ENCODE measurements at regions not wholly inside any gene's neighbourhood (a gene's known extent, or its start where the extent isn't known, plus 50 kb on each side); places are given as distances from the start of the nearest gene placed in this dataset.

DNA sequence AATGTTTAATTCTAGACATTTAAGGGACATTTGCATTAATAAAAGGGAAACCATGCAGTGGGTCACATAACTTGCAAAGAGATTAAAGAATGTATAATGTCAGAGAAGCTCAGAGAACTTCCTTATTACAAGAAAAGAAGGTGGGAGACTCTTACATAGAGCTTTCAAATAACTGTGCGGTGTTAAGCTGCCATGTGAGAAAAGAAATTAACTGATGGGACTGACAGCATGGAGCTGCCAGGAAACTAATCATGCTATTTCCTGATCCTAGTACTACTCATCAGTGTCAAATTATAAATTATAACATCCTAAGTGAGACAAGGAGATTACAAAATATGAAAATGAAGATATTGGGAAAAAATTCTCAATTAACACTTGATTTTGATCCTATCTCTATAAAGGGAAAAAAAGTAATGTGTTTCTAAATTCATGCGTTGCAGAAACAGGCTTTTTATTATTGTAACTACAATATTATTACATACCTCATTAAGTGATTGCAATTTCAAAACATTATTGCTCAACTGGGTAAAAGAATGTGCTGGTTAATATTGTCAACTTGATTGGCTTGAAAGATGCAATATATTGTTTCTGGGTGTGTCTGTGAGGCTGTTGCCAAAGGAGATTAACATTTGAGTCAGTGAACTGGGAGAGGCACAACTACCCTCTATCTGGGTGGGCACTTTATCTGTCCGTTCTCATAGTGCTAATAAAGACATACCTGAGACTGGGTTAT is 609.5 kb upstream of the NUDT12 start:
- Histone ChIP-seq H3K14ac (replicated peaks; ENCODE audit: low read depth, low read length) (no peak overlapping the region), H3K56ac (ENCODE audit: extremely low read depth, insufficient read depth, low read length) (no peak overlapping the region), H3K4me2 (ENCODE audit: low read depth, low read length) (no peak overlapping the region), H2AK5ac (ENCODE audit: low read depth, low read length) (no peak overlapping the region), H3K23ac (ENCODE audit: low read depth, low read length) (no peak overlapping the region), H2AK9ac (replicated peaks; ENCODE audit: low read depth, low read length, poor library complexity) (no peak overlapping the region), H4K5ac (ENCODE audit: low read depth, low read length) (no peak overlapping the region), H3K79me1 (ENCODE audit: low read depth in 1 of 2, low read length in 2 of 2) (no peaks in the 10 kb centered on the region), H2AFZ (replicated peaks; ENCODE audit: low read length, poor library complexity) (no peak overlapping the region), H3K9me1 (ENCODE audit: insufficient read depth, low read length) (no peaks in the 10 kb centered on the region), H3K4me1 (ENCODE audit: control insufficient read depth, insufficient read depth, low read length) (no peaks in the 10 kb centered on the region), H2BK120ac (ENCODE audit: low read depth, low read length) (no peak overlapping the region), H3K9ac (ENCODE audit: low read depth, low read length) (no peak overlapping the region), H3K4me3 (ENCODE audit: insufficient read depth, low read depth, low read length) (no peak overlapping the region), H2BK15ac (ENCODE audit: low read depth, low read length) (no peak overlapping the region), H3K27ac (ENCODE audit: insufficient read depth, low read length) (no peak overlapping the region), H2BK20ac (ENCODE audit: low read depth, low read length) (no peak overlapping the region), H2BK5ac (ENCODE audit: low read depth, low read length, poor library complexity, severe bottlenecking) (no peak overlapping the region), H4K91ac (ENCODE audit: insufficient read depth, low read depth, low read length) (no peak overlapping the region), H3K18ac (ENCODE audit: low read depth, low read length) (no peak overlapping the region), H3K36me3 (ENCODE audit: control insufficient read depth, insufficient read depth, low read length) (no peaks in the 10 kb centered on the region), H3K9me3 (ENCODE audit: control insufficient read depth, insufficient read depth, low read length) (no peaks in the 10 kb centered on the region), H4K8ac (ENCODE audit: low read depth in 2 of 2, low read length in 2 of 2) (no peak overlapping the region), H3K27me3 (ENCODE audit: control insufficient read depth, insufficient read depth, low read length) (no peaks in the 10 kb centered on the region), H4K20me1 (ENCODE audit: insufficient read depth, low read length) (no peaks in the 10 kb centered on the region), H3K4ac (ENCODE audit: low read depth, low read length) (no peak overlapping the region)
- no peak for ATAC-seq (ENCODE audit: low read depth)
- WGBS, 2 experiments (ENCODE audit: extremely low coverage in 2 of 2, insufficient read length in 1 of 2) = no CpG with 5 or more reads among the region's 3 CpGs
- ChIA-PET POLR2A (ENCODE audit: unreplicated experiment) (no interaction called here), CTCF (no interaction called here)
- dilution Hi-C loops (cut with HindIII; ENCODE audit: low sequenced_read_pairs, unreplicated experiment) = no loop called here
- no TSS peak for BruUV-seq (replicated peaks)
- DNase-seq = no peak
- intact Hi-C loops (cut with micrococcal nuclease) = no loop called here
- in situ Hi-C loops (cut with MboI; ENCODE audit: low sequenced_read_pairs) = loop anchor here (10.0 kb wide), 1 partner anchor 607 kb away; the partner anchor contains the start of gene NUDT12
- TF ChIP-seq, protein P1, sequence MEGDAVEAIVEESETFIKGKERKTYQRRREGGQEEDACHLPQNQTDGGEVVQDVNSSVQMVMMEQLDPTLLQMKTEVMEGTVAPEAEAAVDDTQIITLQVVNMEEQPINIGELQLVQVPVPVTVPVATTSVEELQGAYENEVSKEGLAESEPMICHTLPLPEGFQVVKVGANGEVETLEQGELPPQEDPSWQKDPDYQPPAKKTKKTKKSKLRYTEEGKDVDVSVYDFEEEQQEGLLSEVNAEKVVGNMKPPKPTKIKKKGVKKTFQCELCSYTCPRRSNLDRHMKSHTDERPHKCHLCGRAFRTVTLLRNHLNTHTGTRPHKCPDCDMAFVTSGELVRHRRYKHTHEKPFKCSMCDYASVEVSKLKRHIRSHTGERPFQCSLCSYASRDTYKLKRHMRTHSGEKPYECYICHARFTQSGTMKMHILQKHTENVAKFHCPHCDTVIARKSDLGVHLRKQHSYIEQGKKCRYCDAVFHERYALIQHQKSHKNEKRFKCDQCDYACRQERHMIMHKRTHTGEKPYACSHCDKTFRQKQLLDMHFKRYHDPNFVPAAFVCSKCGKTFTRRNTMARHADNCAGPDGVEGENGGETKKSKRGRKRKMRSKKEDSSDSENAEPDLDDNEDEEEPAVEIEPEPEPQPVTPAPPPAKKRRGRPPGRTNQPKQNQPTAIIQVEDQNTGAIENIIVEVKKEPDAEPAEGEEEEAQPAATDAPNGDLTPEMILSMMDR (conservative IDR thresholded peaks at IDR 0.05; ENCODE audit: low read depth, low read length) = no peak
- TF ChIP-seq MAFK (IDR thresholded peaks at IDR 0.05; ENCODE audit: low read depth, low read length) (no peak), RFX5 (IDR thresholded peaks at IDR 0.05; ENCODE audit: low read depth, low read length) (no peak), FOS (IDR thresholded peaks at IDR 0.05; ENCODE audit: low read depth, low read length) (no peak), ELK1 (IDR thresholded peaks at IDR 0.05; ENCODE audit: borderline replicate concordance, low read depth, low read length) (no peak), CEBPB (IDR thresholded peaks at IDR 0.05; ENCODE audit: low read depth, low read length) (no peak), POLR2A (IDR thresholded peaks at IDR 0.05; ENCODE audit: low read depth, low read length) (no peak), RAD21 (IDR thresholded peaks at IDR 0.05; ENCODE audit: low read length) (no peak), MAZ (IDR thresholded peaks at IDR 0.05; ENCODE audit: borderline replicate concordance, low read depth, low read length) (no peak), CHD1 (IDR thresholded peaks at IDR 0.05; ENCODE audit: low read depth, low read length) (no peak), BHLHE40 (IDR thresholded peaks at IDR 0.05; ENCODE audit: low read depth, low read length) (no peak), NFE2L2 (IDR thresholded peaks at IDR 0.05; ENCODE audit: low read depth, low read length) (no peak), MXI1 (IDR thresholded peaks at IDR 0.05; ENCODE audit: borderline replicate concordance, low read depth, low read length) (no peak), RCOR1 (IDR thresholded peaks at IDR 0.05; ENCODE audit: insufficient replicate concordance, low read length) (no peak), USF2 (IDR thresholded peaks at IDR 0.05; ENCODE audit: low read depth, low read length) (no peak)

Data from IMR-90 (cell line).